IMR-90 (cell line): ENCODE measurements at regions not wholly inside any gene's neighbourhood (a gene's known extent, or its start where the extent isn't known, plus 50 kb on each side); places are given as distances from the start of the nearest gene placed in this dataset.

Experiments
- ATAC-seq: fragments of 200-7000 bp; cut with Tn5 transposase; 2 replicates; pipeline ENCODE4 v1.9.1; 2020; ENCODE audit warnings: low read depth, mild to moderate bottlenecking, moderate library complexity
- BruUV-seq: library from RNA; stranded (reverse); fragments of 400-500 nt; replicated peaks from 2 replicates; lab custom pipeline; 2021; lab: Mats Ljungman, UMichigan
- CTCF ChIA-PET: fragments of 300-600 bp; formaldehyde crosslinking; extraction: SDS; loops from one replicate; lab custom pipeline; 2021; ENCODE audit warnings: antibody characterized with exemption; lab: Yijun Ruan, JAX
- POLR2A ChIA-PET: fragments of 300-600 bp; sonication (Branson Sonifier 250); formaldehyde crosslinking; loops from one replicate; lab custom pipeline; 2022; ENCODE audit warnings: antibody characterized with exemption; ENCODE audit not compliant: unreplicated experiment; lab: Charles Lee
- DNase-seq: peaks from one replicate; pipeline ENCODE4 v3.0.0; 2013
- H2AFZ ChIP-seq: replicated peaks from 2 replicates; pipeline ENCODE3; 2013; ENCODE audit warnings: low read length, mild to moderate bottlenecking; ENCODE audit not compliant: poor library complexity
- H2AK5ac ChIP-seq: 2 replicates; pipeline ENCODE4 v1.6.1; 2013; ENCODE audit warnings: low read depth, low read length, inconsistent platforms
- H2AK9ac ChIP-seq: replicated peaks from 2 replicates; pipeline ENCODE3; 2013; ENCODE audit warnings: mild to moderate bottlenecking, low read depth, low read length, moderate library complexity; ENCODE audit not compliant: poor library complexity
- H2BK120ac ChIP-seq: 2 replicates; pipeline ENCODE4 v1.6.1; 2013; ENCODE audit warnings: low read depth, low read length, inconsistent platforms
- H2BK15ac ChIP-seq: 3 replicates; pipeline ENCODE4 v1.6.1; 2013; ENCODE audit warnings: low read depth, low read length, inconsistent platforms
- H2BK20ac ChIP-seq: 2 replicates; pipeline ENCODE4 v1.6.1; 2013; ENCODE audit warnings: low read depth, mild to moderate bottlenecking, inconsistent platforms, low read length, moderate library complexity
- H2BK5ac ChIP-seq: 2 replicates; pipeline ENCODE4 v1.6.1; 2013; ENCODE audit warnings: mild to moderate bottlenecking, low read depth, low read length, inconsistent platforms; ENCODE audit not compliant: poor library complexity, severe bottlenecking
- H3K14ac ChIP-seq: replicated peaks from 2 replicates; pipeline ENCODE4 v1.6.1; 2013; ENCODE audit warnings: low read depth, low read length, inconsistent platforms
- H3K18ac ChIP-seq: 2 replicates; pipeline ENCODE4 v1.6.1; 2013; ENCODE audit warnings: low read depth, low read length, control low read depth
- H3K23ac ChIP-seq: 2 replicates; pipeline ENCODE4 v1.6.1; 2013; ENCODE audit warnings: low read depth, low read length, inconsistent platforms
- H3K27ac ChIP-seq: 2 replicates; pipeline ENCODE4 v1.5.1; 2013; ENCODE audit warnings: mild to moderate bottlenecking, control low read depth, low read length; ENCODE audit not compliant: insufficient read depth
- H3K27me3 ChIP-seq: 2 replicates; pipeline ENCODE4 v1.6.1; 2013; ENCODE audit warnings: low read length; ENCODE audit not compliant: control insufficient read depth, insufficient read depth
- H3K36me3 ChIP-seq: 2 replicates; pipeline ENCODE4 v1.6.1; 2013; ENCODE audit warnings: low read length, mixed read lengths; ENCODE audit not compliant: control insufficient read depth, insufficient read depth
- H3K4ac ChIP-seq: 2 replicates; pipeline ENCODE4 v1.6.1; 2013; ENCODE audit warnings: low read depth, low read length, inconsistent platforms
- H3K4me1 ChIP-seq: 2 replicates; pipeline ENCODE4 v1.6.1; 2013; ENCODE audit warnings: low read length, mixed read lengths; ENCODE audit not compliant: control insufficient read depth, insufficient read depth
- H3K4me2 ChIP-seq: 2 replicates; pipeline ENCODE4 v1.6.1; 2013; ENCODE audit warnings: low read depth, mild to moderate bottlenecking, control low read depth, low read length, moderate library complexity
- H3K4me3 ChIP-seq: 2 replicates; pipeline ENCODE4 v1.5.1; 2013; ENCODE audit warnings: low read depth, mild to moderate bottlenecking, control low read depth, low read length, moderate library complexity; ENCODE audit not compliant: insufficient read depth
- H3K56ac ChIP-seq: 2 replicates; pipeline ENCODE4 v1.6.1; 2013; ENCODE audit warnings: low read length, inconsistent platforms; ENCODE audit not compliant: insufficient read depth; ENCODE audit errors: extremely low read depth
- H3K79me1 ChIP-seq, 2 experiments: 2 replicates each; pipeline ENCODE4 v1.6.1; 2013; ENCODE audit warnings: low read length in 2 of 2, inconsistent platforms in 1 of 2, low read depth in 1 of 2
- H3K9ac ChIP-seq: 2 replicates; pipeline ENCODE4 v1.6.1; 2013; ENCODE audit warnings: low read depth, low read length, control low read depth
- H3K9me1 ChIP-seq: 2 replicates; pipeline ENCODE4 v1.6.1; 2013; ENCODE audit warnings: low read length, inconsistent platforms; ENCODE audit not compliant: insufficient read depth
- H3K9me3 ChIP-seq: 2 replicates; pipeline ENCODE4 v1.6.1; 2013; ENCODE audit warnings: low read length; ENCODE audit not compliant: control insufficient read depth, insufficient read depth
- H4K20me1 ChIP-seq: 2 replicates; pipeline ENCODE4 v1.6.1; 2013; ENCODE audit warnings: low read length, inconsistent platforms; ENCODE audit not compliant: insufficient read depth
- H4K5ac ChIP-seq: 2 replicates; pipeline ENCODE4 v1.6.1; 2013; ENCODE audit warnings: mild to moderate bottlenecking, low read depth, low read length, control low read depth
- H4K8ac ChIP-seq, 2 experiments: 2 replicates each; pipeline ENCODE4 v1.6.1; 2013; ENCODE audit warnings: low read depth in 2 of 2, low read length in 2 of 2, control low read depth in 1 of 2, inconsistent platforms in 1 of 2
- H4K91ac ChIP-seq: 2 replicates; pipeline ENCODE4 v1.6.1; 2013; ENCODE audit warnings: low read depth, low read length, inconsistent platforms; ENCODE audit not compliant: insufficient read depth
- BHLHE40 ChIP-seq: fragments of 150-350 bp; IDR thresholded peaks from 2 replicates; pipeline ENCODE4 v1.6.1; 2016; ENCODE audit warnings: mild to moderate bottlenecking, low read depth, low read length
- CEBPB ChIP-seq: IDR thresholded peaks from 2 replicates; pipeline ENCODE4 v1.6.1; 2012; ENCODE audit warnings: low read depth, low read length, improper control_type of control experiment
- CHD1 ChIP-seq: IDR thresholded peaks from 2 replicates; pipeline ENCODE4 v1.6.1; 2012; ENCODE audit warnings: low read depth, low read length, improper control_type of control experiment
- ELK1 ChIP-seq: fragments of 150-350 bp; IDR thresholded peaks from 2 replicates; pipeline ENCODE4 v1.6.1; 2016; ENCODE audit warnings: low read depth, mild to moderate bottlenecking, low read length, moderate library complexity, borderline replicate concordance
- MAFK ChIP-seq: IDR thresholded peaks from 2 replicates; pipeline ENCODE4 v1.6.1; 2012; ENCODE audit warnings: low read depth, low read length, improper control_type of control experiment
- MAZ ChIP-seq: IDR thresholded peaks from 2 replicates; pipeline ENCODE4 v1.6.1; 2012; ENCODE audit warnings: low read depth, mild to moderate bottlenecking, low read length, improper control_type of control experiment, moderate library complexity, borderline replicate concordance
- MXI1 ChIP-seq: IDR thresholded peaks from 2 replicates; pipeline ENCODE4 v1.6.1; 2012; ENCODE audit warnings: low read depth, mild to moderate bottlenecking, low read length, moderate library complexity, borderline replicate concordance
- NFE2L2 ChIP-seq: fragments of 150-350 bp; IDR thresholded peaks from 2 replicates; pipeline ENCODE4 v1.6.1; 2016; ENCODE audit warnings: low read depth, mild to moderate bottlenecking, low read length
- POLR2A ChIP-seq: IDR thresholded peaks from 2 replicates; pipeline ENCODE4 v1.6.1; 2012; ENCODE audit warnings: mild to moderate bottlenecking, low read depth, low read length
- RAD21 ChIP-seq: IDR thresholded peaks from 2 replicates; pipeline ENCODE4 v1.6.1; 2012; ENCODE audit warnings: low read length, improper control_type of control experiment
- RCOR1 ChIP-seq: IDR thresholded peaks from 2 replicates; pipeline ENCODE4 v1.6.1; 2012; ENCODE audit warnings: mild to moderate bottlenecking, low read length, improper control_type of control experiment; ENCODE audit not compliant: insufficient replicate concordance
- RFX5 ChIP-seq: IDR thresholded peaks from 2 replicates; pipeline ENCODE4 v1.8.0; 2012; ENCODE audit warnings: low read depth, mild to moderate bottlenecking, low read length, moderate library complexity
- SMC3 ChIP-seq: fragments of 150-350 bp; IDR thresholded peaks from 2 replicates; pipeline ENCODE4 v1.6.1; 2016; ENCODE audit warnings: low read depth, mild to moderate bottlenecking, antibody characterized with exemption, low read length, moderate library complexity
- WGBS, 2 experiments: methylation state at CpG; one replicate each; pipeline versions ENCODE4 v1.1.5 to v1.1.7; 2013; ENCODE audit warnings: missing lambda C conversion rate in 2 of 2; ENCODE audit not compliant: insufficient read length in 1 of 2; ENCODE audit errors: extremely low coverage in 2 of 2; 5-methylcytosine and 5-hydroxymethylcytosine counted together
- dilution Hi-C: fragments of 300-500 bp; cut with HindIII; formaldehyde crosslinking; loops from one replicate; pipeline ENCODE4 v1.14.3; 2018; ENCODE audit warnings: low sequenced_read_pairs; ENCODE audit not compliant: unreplicated experiment
- in situ Hi-C: fragments of 300-500 bp; cut with MboI; formaldehyde crosslinking; loops from 3 replicates; pipeline ENCODE4 v1.14.3; 2019; ENCODE audit warnings: low sequenced_read_pairs, inconsistent platforms, mixed read lengths
- intact Hi-C: fragments of 100-400 bp; cut with micrococcal nuclease; formaldehyde crosslinking; loops from 2 replicates; pipeline ENCODE4 v1.10.0; 2022
- TF ChIP-seq, protein P1 (sequence below): conservative IDR thresholded peaks from 2 replicates; pipeline ENCODE4 v1.5.1; 2012; ENCODE audit warnings: mild to moderate bottlenecking, low read depth, low read length, improper control_type of control experiment
- TF ChIP-seq, protein P2 (sequence below): fragments of 150-350 bp; IDR thresholded peaks from 2 replicates; pipeline ENCODE4 v1.6.1; 2017; ENCODE audit warnings: mild to moderate bottlenecking, antibody characterized with exemption, low read length, low read depth

DNA sequence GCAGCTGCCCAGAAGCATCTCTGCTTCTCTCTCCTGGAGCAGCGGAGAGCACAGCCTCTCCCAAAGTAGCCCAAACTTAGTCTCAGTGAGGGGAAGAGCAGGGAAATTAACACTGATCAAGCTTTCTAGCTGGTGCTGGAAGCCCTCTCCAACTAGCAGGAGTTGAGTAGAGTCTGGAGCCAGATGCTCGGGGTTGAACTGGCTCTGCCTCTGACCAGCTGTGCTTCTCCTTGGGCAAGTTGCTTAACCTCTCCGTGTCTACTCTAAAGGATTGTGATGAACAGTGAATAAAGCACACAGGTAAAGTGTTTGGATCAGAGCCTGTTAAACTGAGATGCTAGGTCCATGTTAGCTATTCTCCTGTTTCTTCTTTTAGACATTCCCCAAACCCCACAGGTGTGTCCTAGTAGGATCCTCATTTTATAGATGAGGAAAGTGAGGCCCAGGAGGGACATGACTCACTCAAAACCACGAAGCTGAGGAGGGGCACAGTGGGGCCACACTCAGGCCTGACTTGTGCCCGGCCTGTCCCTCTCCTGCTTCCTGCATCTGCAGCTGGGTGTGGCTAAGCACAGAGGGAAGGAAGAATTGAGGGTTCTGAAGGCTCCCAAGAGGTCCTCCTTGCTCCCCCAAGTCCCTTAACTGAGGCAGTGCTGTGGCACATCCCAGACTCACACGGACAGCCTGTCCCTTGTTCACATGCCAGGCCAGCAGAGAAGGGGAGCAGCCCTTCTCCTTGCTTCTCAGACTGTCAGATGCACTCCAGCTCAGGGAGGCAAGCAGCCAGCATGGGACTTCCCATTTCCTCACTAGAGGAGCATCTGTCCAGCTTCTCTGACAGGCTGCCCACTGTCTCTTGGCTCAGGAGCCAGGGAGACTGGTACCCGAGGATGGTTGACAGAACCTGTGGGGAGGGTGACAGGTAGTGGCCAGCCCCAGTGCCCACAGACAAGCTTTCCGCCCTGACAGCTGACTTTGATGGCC, 152.0 kb upstream of the IGSF21 start:
- no peaks in the 10 kb centered on the region for H3K36me3 ChIP-seq
- no peak overlapping the region for H2AK5ac ChIP-seq
- no TSS peak for BruUV-seq
- no peak overlapping the region for H2AFZ ChIP-seq
- no peak overlapping the region for H3K56ac ChIP-seq
- no peak overlapping the region for H2BK15ac ChIP-seq
- no peaks in the 10 kb centered on the region for H4K20me1 ChIP-seq
- peaks cover 1% of the 10 kb centered on the region; the same call in 1 of the 2 replicates for H3K27me3 ChIP-seq
- no peak overlapping the region for H3K9ac ChIP-seq
- 0% methylated on average over 1 of the region's 8 CpGs; no CpG with 5 or more reads in 1 of the 2 experiments for WGBS, 2 experiments
- CTCF ChIA-PET = no interaction called here
- no peak overlapping the region for H3K4ac ChIP-seq
- no peak overlapping the region for H3K4me2 ChIP-seq
- intact Hi-C loops = no loop called here
- H2BK20ac ChIP-seq = no peak overlapping the region
- H4K5ac ChIP-seq = no peak overlapping the region
- H3K9me3 ChIP-seq = no peaks in the 10 kb centered on the region
- H3K18ac ChIP-seq = no peak overlapping the region
- no peak overlapping the region for H3K23ac ChIP-seq
- in situ Hi-C loops = no loop called here
- no peak for ATAC-seq
- no peaks in the 10 kb centered on the region for H3K4me1 ChIP-seq
- peak overlapping the region; percentile 28 for H2AK9ac ChIP-seq
- H2BK5ac ChIP-seq = no peak overlapping the region
- POLR2A ChIA-PET = no interaction called here
- no peaks in the 10 kb centered on the region for H3K9me1 ChIP-seq
- no peak overlapping the region for H3K14ac ChIP-seq
- H2BK120ac ChIP-seq = no peak overlapping the region
- no peaks in the 10 kb centered on the region for H3K79me1 ChIP-seq
- DNase-seq = no peak
- H4K91ac ChIP-seq = no peak overlapping the region
- H4K8ac ChIP-seq = no peak overlapping the region
- H3K27ac ChIP-seq = no peak overlapping the region
- dilution Hi-C loops = no loop called here
- H3K4me3 ChIP-seq = no peak overlapping the region
- TF ChIP-seq RCOR1 (no peak), ELK1 (no peak), RAD21 (no peak), BHLHE40 (no peak), RFX5 (no peak), POLR2A (no peak), CEBPB (no peak), MXI1 (no peak), CHD1 (no peak), MAZ (no peak), NFE2L2 (no peak), SMC3 (no peak), MAFK (no peak)
- TF ChIP-seq, protein P1, sequence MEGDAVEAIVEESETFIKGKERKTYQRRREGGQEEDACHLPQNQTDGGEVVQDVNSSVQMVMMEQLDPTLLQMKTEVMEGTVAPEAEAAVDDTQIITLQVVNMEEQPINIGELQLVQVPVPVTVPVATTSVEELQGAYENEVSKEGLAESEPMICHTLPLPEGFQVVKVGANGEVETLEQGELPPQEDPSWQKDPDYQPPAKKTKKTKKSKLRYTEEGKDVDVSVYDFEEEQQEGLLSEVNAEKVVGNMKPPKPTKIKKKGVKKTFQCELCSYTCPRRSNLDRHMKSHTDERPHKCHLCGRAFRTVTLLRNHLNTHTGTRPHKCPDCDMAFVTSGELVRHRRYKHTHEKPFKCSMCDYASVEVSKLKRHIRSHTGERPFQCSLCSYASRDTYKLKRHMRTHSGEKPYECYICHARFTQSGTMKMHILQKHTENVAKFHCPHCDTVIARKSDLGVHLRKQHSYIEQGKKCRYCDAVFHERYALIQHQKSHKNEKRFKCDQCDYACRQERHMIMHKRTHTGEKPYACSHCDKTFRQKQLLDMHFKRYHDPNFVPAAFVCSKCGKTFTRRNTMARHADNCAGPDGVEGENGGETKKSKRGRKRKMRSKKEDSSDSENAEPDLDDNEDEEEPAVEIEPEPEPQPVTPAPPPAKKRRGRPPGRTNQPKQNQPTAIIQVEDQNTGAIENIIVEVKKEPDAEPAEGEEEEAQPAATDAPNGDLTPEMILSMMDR = no peak
- TF ChIP-seq, protein P2, sequence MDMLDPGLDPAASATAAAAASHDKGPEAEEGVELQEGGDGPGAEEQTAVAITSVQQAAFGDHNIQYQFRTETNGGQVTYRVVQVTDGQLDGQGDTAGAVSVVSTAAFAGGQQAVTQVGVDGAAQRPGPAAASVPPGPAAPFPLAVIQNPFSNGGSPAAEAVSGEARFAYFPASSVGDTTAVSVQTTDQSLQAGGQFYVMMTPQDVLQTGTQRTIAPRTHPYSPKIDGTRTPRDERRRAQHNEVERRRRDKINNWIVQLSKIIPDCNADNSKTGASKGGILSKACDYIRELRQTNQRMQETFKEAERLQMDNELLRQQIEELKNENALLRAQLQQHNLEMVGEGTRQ = no peak
